MCF 10A (cell line): ENCODE measurements at regions not wholly inside any gene's neighbourhood (a gene's known extent, or its start where the extent isn't known, plus 50 kb on each side); places are given as distances from the start of the nearest gene placed in this dataset.

Experiments
- BruUV-seq: library from RNA; stranded (reverse); fragments of 400-500 nt; replicated peaks from 2 replicates; lab custom pipeline; 2021; lab: Mats Ljungman, UMichigan
- CTCF ChIA-PET: fragments of 300-600 bp; sonication (Branson Sonifier 250); formaldehyde crosslinking; extraction: SDS; loops from one replicate; lab custom pipeline; 2021; ENCODE audit warnings: antibody characterized with exemption, inconsistent platforms; lab: Yijun Ruan, JAX
- POLR2A ChIA-PET: fragments of 300-600, 350-650 bp; sonication (Branson Sonifier 250); formaldehyde crosslinking; extraction: SDS; loops from one replicate; lab custom pipeline; 2020; ENCODE audit warnings: antibody characterized with exemption, inconsistent platforms; lab: Yijun Ruan, JAX
- DNase-seq: peaks from one replicate; pipeline ENCODE4 v3.0.0-alpha.2; 2018; ENCODE audit not compliant: unreplicated experiment
- H3K27ac Mint-ChIP-seq: one replicate; pipeline ENCODE4 v1.8.0; 2022; ENCODE audit warnings: mild to moderate bottlenecking, low read depth, mixed read lengths; ENCODE audit not compliant: unreplicated experiment
- H3K27me3 Mint-ChIP-seq: one replicate; pipeline ENCODE4 v1.8.0; 2022; ENCODE audit warnings: mixed read lengths; ENCODE audit not compliant: insufficient read depth, unreplicated experiment
- H3K36me3 Mint-ChIP-seq: one replicate; pipeline ENCODE4 v1.8.0; 2022; ENCODE audit warnings: mild to moderate bottlenecking, moderate library complexity, mixed read lengths; ENCODE audit not compliant: insufficient read depth, unreplicated experiment
- H3K4me1 Mint-ChIP-seq: one replicate; pipeline ENCODE4 v1.8.0; 2022; ENCODE audit warnings: mixed read lengths; ENCODE audit not compliant: insufficient read depth, unreplicated experiment
- H3K4me3 Mint-ChIP-seq: one replicate; pipeline ENCODE4 v1.8.0; 2022; ENCODE audit warnings: mild to moderate bottlenecking, moderate library complexity, mixed read lengths; ENCODE audit not compliant: unreplicated experiment
- H3K9me3 Mint-ChIP-seq: one replicate; pipeline ENCODE4 v1.8.0; 2022; ENCODE audit warnings: mixed read lengths; ENCODE audit not compliant: unreplicated experiment
- intact Hi-C: fragments of 100-400 bp; cut with micrococcal nuclease; formaldehyde crosslinking; loops from 2 replicates; pipeline ENCODE4 v1.14.1; 2022
- TF ChIP-seq, protein P1 (sequence below): fragments of 200-600 bp; IDR thresholded peaks from one replicate; pipeline ENCODE4 v1.8.0; 2022; ENCODE audit warnings: antibody characterized with exemption, mild to moderate bottlenecking; ENCODE audit not compliant: unreplicated experiment

DNA sequence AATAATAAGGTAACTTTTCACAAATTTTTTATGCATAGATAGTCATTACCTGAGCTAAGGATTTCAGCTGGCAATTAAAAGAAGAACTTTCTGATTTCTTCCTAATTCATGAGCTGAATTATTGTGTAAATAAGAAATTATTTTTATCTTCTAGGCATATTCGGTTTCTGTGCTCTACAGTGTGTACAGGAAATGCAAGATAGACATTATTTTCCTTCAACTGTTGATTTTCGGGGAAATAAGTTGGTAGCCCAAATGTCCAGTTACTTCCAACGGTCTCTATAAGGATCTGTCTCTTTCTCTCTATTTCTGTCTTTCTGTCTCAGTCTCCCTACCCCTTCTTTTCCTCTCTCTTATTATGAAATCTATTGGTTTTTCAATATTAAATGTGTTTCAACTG, 137.3 kb upstream of the CLNK start:
- POLR2A ChIA-PET = no interaction called here
- Mint-ChIP-seq H3K27ac (no peak overlapping the region), H3K4me1 (no peaks in the 10 kb centered on the region), H3K36me3 (no peaks in the 10 kb centered on the region), H3K27me3 (no peaks in the 10 kb centered on the region), H3K9me3 (peaks cover 20% of the 10 kb centered on the region), H3K4me3 (no peak overlapping the region)
- no peak for DNase-seq
- CTCF ChIA-PET = no interaction called here
- TF ChIP-seq, protein P1, sequence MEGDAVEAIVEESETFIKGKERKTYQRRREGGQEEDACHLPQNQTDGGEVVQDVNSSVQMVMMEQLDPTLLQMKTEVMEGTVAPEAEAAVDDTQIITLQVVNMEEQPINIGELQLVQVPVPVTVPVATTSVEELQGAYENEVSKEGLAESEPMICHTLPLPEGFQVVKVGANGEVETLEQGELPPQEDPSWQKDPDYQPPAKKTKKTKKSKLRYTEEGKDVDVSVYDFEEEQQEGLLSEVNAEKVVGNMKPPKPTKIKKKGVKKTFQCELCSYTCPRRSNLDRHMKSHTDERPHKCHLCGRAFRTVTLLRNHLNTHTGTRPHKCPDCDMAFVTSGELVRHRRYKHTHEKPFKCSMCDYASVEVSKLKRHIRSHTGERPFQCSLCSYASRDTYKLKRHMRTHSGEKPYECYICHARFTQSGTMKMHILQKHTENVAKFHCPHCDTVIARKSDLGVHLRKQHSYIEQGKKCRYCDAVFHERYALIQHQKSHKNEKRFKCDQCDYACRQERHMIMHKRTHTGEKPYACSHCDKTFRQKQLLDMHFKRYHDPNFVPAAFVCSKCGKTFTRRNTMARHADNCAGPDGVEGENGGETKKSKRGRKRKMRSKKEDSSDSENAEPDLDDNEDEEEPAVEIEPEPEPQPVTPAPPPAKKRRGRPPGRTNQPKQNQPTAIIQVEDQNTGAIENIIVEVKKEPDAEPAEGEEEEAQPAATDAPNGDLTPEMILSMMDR = no peak
- no TSS peak for BruUV-seq
- intact Hi-C loops = no loop called here

DNA sequence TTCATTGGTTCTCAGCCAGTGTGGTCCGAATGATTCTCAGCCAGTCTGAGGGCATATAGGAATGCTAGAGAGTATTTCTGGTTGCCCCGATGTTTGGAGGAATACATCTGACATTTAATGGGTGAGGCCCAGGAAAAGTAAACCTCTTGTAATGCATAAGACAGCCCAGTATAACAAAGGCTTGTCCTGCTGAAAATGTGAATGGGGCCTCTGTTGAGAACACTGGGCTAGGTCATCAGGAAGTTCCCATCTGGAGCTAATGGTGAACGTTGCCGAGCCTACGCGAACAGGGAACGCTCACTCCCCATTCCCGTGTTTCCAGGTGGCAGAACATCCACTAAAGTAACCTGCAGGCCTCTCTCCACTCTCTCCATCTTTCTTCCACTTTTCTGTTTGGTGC, 132.0 kb upstream of the CLNK start:
- Mint-ChIP-seq H3K27me3 (no peaks in the 10 kb centered on the region), H3K4me1 (no peaks in the 10 kb centered on the region), H3K27ac (no peak overlapping the region), H3K9me3 (peaks cover 28% of the 10 kb centered on the region), H3K4me3 (no peak overlapping the region), H3K36me3 (no peaks in the 10 kb centered on the region)
- TF ChIP-seq, protein P1 = no peak
- ChIA-PET CTCF (interaction anchor here (0.5 to 1.0 kb wide), 3 partner anchors 14 to 65 kb away, joined by 3 read pairs; no protein-coding TSS in a partner anchor), POLR2A (interaction anchor here (1.0 kb wide), 1 partner anchor 10 kb away, joined by 3 read pairs; no protein-coding TSS in a partner anchor)
- DNase-seq = no peak
- intact Hi-C loops = no loop called here
- BruUV-seq = no TSS peak

DNA sequence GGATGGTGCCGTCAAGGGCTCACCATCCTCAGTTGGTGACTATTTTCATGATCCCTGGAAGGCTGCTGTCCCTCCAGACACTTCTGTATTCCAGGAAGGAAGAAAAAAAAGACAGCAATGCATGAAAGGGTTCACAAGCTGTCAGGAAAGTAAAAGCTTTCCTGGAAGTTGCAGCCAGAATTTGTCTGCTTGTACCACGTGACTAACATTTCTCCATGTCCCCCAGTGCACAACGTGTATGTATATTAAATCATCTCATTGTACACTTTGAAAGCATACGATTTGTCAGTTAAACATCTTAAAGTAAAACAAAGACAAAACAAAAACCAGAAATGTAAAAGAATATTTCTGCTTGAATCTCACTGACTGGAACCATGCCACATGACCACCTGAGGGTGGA, 127.4 kb upstream of the CLNK start:
- no peak for DNase-seq
- no TSS peak for BruUV-seq
- POLR2A ChIA-PET = no interaction called here
- intact Hi-C loops = no loop called here
- H3K4me3 Mint-ChIP-seq = no peak overlapping the region
- H3K36me3 Mint-ChIP-seq = no peaks in the 10 kb centered on the region
- H3K4me1 Mint-ChIP-seq = no peaks in the 10 kb centered on the region
- no peak overlapping the region for H3K27ac Mint-ChIP-seq
- CTCF ChIA-PET = no interaction called here
- TF ChIP-seq, protein P1 = no peak
- H3K9me3 Mint-ChIP-seq = peaks cover 23% of the 10 kb centered on the region
- H3K27me3 Mint-ChIP-seq = no peaks in the 10 kb centered on the region

DNA sequence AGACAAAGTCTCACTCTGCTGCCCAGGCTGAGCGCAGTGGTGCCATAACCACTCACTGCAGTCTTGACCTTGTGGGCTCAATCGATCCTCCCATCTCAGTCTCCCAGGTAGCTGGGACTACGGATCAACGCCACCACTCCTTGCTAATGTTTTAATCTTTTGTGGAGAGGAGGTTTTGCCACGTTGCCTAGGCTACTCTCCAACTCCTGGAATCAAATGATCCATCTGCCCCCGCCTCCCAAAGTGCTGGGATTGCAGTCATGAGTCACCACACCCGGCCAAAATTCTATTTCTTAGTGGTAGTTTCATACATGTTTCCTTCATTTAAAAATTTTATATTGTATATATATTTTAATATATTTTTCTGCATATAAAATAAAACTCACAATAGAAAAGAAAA, 125.8 kb upstream of the CLNK start:
- CTCF ChIA-PET = no interaction called here
- no peak overlapping the region for H3K4me3 Mint-ChIP-seq

More for the DNA sequence above, 125.8 kb upstream of the CLNK start:
- intact Hi-C loops = no loop called here
- no peaks in the 10 kb centered on the region for H3K27me3 Mint-ChIP-seq
- TF ChIP-seq, protein P1 = no peak
- POLR2A ChIA-PET = no interaction called here
- DNase-seq = peak; percentile 5
- BruUV-seq = no TSS peak
- H3K36me3 Mint-ChIP-seq = no peaks in the 10 kb centered on the region
- H3K9me3 Mint-ChIP-seq = peaks cover 32% of the 10 kb centered on the region
- no peaks in the 10 kb centered on the region for H3K4me1 Mint-ChIP-seq
- H3K27ac Mint-ChIP-seq = no peak overlapping the region
